ENCODE measurements at regions not wholly inside any gene's neighbourhood (a gene's known extent, or its start where the extent isn't known, plus 50 kb on each side); places are given as distances from the start of the nearest gene placed in this dataset.

DNA sequence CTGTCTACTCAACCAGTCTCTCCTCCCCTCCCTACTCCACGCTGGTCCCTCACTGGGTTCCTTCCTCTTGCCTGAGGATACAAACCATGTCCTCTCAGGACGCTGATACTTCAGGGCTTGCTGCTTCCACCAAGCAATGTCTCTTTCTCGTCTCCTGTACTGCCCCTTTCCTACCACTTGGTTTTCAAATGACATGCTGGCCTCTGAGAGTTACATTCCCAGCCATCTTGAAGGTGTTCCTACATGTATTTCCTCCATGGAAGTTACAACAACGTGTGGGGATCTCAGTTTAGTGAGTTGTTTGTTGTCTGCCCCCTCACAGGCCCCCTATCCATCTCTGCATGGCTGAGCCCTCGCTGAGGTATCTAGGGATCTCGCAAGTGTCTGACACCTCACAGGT lies 334.5 kb upstream of the SKOR2 start:
- Mint-ChIP-seq H3K36me3 (ENCODE audit: low read depth) (no peaks in the 10 kb centered on the region), H3K27ac (no peak overlapping the region), H3K4me3 (no peak overlapping the region), H3K4me1 (ENCODE audit: low read depth) (no peaks in the 10 kb centered on the region), H3K27me3 (no peaks in the 10 kb centered on the region), H3K9me3 (no peaks in the 10 kb centered on the region)
- Histone ChIP-seq H3K4me1 (ENCODE audit: insufficient read depth, low read length) (no peaks in the 10 kb centered on the region), H3K36me3 (ENCODE audit: insufficient read depth, low read length) (no peaks in the 10 kb centered on the region), H3K27me3 (ENCODE audit: control insufficient read depth in 1 of 2, insufficient read depth in 2 of 2, low read length in 2 of 2) (no peaks in the 10 kb centered on the region), H3K4me3 (ENCODE audit: low read length) (no peak overlapping the region), H3K27ac (ENCODE audit: low read depth in 1 of 2, low read length in 2 of 2) (no peak overlapping the region), H3K9me3 (ENCODE audit: control insufficient read depth in 1 of 2, insufficient read depth in 1 of 2, low read length in 2 of 2) (no peaks in the 10 kb centered on the region)
- ChIA-PET CTCF (no interaction called here), POLR2A (no interaction called here)
- TF ChIP-seq, protein P1, sequence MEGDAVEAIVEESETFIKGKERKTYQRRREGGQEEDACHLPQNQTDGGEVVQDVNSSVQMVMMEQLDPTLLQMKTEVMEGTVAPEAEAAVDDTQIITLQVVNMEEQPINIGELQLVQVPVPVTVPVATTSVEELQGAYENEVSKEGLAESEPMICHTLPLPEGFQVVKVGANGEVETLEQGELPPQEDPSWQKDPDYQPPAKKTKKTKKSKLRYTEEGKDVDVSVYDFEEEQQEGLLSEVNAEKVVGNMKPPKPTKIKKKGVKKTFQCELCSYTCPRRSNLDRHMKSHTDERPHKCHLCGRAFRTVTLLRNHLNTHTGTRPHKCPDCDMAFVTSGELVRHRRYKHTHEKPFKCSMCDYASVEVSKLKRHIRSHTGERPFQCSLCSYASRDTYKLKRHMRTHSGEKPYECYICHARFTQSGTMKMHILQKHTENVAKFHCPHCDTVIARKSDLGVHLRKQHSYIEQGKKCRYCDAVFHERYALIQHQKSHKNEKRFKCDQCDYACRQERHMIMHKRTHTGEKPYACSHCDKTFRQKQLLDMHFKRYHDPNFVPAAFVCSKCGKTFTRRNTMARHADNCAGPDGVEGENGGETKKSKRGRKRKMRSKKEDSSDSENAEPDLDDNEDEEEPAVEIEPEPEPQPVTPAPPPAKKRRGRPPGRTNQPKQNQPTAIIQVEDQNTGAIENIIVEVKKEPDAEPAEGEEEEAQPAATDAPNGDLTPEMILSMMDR (IDR thresholded peaks at IDR 0.05): no peak
- intact Hi-C loops (cut with DNase I, micrococcal nuclease): no loop called here
- no peak for ATAC-seq (ENCODE audit: poor library complexity)
- DNase-seq: no peak

DNA sequence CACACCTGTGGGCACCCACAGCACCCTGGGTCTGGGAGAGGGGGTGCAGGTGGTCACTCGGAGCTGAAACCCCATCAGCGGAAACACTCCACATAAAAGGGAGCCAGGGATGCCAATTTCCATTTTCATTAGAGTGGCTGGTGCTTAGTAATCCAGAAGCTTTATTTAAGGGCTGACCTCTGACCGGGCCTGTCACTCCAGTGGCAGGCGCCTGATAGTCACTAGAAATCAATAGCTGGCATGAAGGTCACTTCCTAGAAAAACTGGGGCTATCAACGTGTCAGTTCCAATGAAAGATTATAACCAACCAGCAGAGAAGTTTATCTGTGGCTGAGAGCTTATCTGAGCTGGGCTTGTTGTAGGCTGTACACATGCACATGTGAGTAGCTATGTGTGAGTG lies 333.7 kb upstream of the SKOR2 start:
- no peaks in the 10 kb centered on the region for H3K36me3 Mint-ChIP-seq (ENCODE audit: low read depth)
- no peak for DNase-seq
- H3K4me3 ChIP-seq (ENCODE audit: low read length): no peak overlapping the region
- H3K27ac ChIP-seq (ENCODE audit: low read depth in 1 of 2, low read length in 2 of 2): no peak overlapping the region
- no peaks in the 10 kb centered on the region for H3K4me1 Mint-ChIP-seq (ENCODE audit: low read depth)
- no peak overlapping the region for H3K4me3 Mint-ChIP-seq
- ChIA-PET CTCF (no interaction called here), POLR2A (no interaction called here)
- peaks cover 4% of the 10 kb centered on the region for H3K27me3 Mint-ChIP-seq
- no peaks in the 10 kb centered on the region for H3K36me3 ChIP-seq (ENCODE audit: insufficient read depth, low read length)
- TF ChIP-seq, protein P1 (IDR thresholded peaks at IDR 0.05): no peak
- intact Hi-C loops (cut with DNase I, micrococcal nuclease): no loop called here
- no peaks in the 10 kb centered on the region for H3K9me3 ChIP-seq (ENCODE audit: control insufficient read depth in 1 of 2, insufficient read depth in 1 of 2, low read length in 2 of 2)
- no peak for ATAC-seq (ENCODE audit: poor library complexity)
- H3K27me3 ChIP-seq (ENCODE audit: control insufficient read depth in 1 of 2, insufficient read depth in 2 of 2, low read length in 2 of 2): no peaks in the 10 kb centered on the region
- H3K4me1 ChIP-seq (ENCODE audit: insufficient read depth, low read length): no peaks in the 10 kb centered on the region
- H3K27ac Mint-ChIP-seq: no peak overlapping the region
- H3K9me3 Mint-ChIP-seq: no peaks in the 10 kb centered on the region

DNA sequence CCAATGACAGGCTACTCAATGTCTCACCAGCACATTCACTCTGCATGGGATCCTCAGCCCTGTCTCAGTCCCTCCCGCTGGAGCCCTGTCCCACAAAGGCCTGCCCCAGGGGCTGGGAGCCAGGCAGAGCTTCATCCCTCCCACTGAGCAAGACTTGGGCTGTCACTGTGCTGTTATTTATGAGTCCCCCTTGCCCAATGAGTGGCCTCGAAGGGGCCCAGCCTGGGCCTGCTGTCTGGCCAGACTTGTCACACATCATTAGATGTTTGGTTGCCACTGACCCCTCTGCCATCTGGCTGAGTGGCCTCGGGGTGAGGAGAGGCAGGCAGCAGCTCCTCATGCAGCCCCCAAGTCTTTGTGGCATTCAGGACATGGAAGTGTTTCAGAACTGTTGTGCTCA lies 330.6 kb upstream of the SKOR2 start:
- POLR2A ChIA-PET: interaction anchor here (0.6 kb wide), 1 partner anchor 9 kb away, joined by 4 read pairs; no protein-coding TSS in a partner anchor
- TF ChIP-seq, protein P1 (IDR thresholded peaks at IDR 0.05): no peak
- Histone ChIP-seq H3K9me3 (ENCODE audit: control insufficient read depth in 1 of 2, insufficient read depth in 1 of 2, low read length in 2 of 2) (no peaks in the 10 kb centered on the region), H3K27ac (ENCODE audit: low read depth in 1 of 2, low read length in 2 of 2) (no peak overlapping the region), H3K4me1 (ENCODE audit: insufficient read depth, low read length) (no peaks in the 10 kb centered on the region), H3K4me3 (ENCODE audit: low read length) (no peak overlapping the region), H3K36me3 (ENCODE audit: insufficient read depth, low read length) (no peaks in the 10 kb centered on the region), H3K27me3 (ENCODE audit: control insufficient read depth in 1 of 2, insufficient read depth in 2 of 2, low read length in 2 of 2) (peaks cover 0 to 2% of the 10 kb centered on the region in 2 experiments)
- H3K27me3 Mint-ChIP-seq: peaks cover 4% of the 10 kb centered on the region
- no peaks in the 10 kb centered on the region for H3K36me3 Mint-ChIP-seq (ENCODE audit: low read depth)
- H3K4me3 Mint-ChIP-seq: no peak overlapping the region
- no peak for DNase-seq
- no peak for ATAC-seq (ENCODE audit: poor library complexity)
- no peaks in the 10 kb centered on the region for H3K9me3 Mint-ChIP-seq
- intact Hi-C loops (cut with DNase I, micrococcal nuclease): no loop called here
- no peak overlapping the region for H3K27ac Mint-ChIP-seq
- CTCF ChIA-PET: no interaction called here
- no peaks in the 10 kb centered on the region for H3K4me1 Mint-ChIP-seq (ENCODE audit: low read depth)
